ENCODE measurements at regions not wholly inside any gene's neighbourhood (a gene's known extent, or its start where the extent isn't known, plus 50 kb on each side); places are given as distances from the start of the nearest gene placed in this dataset.

GRCh38 chr20:10806539-10806938, 132.7 kb upstream of the JAG1 start:
- DNase-seq (ENCODE audit: low read depth), result peak; percentile 17

DNA sequence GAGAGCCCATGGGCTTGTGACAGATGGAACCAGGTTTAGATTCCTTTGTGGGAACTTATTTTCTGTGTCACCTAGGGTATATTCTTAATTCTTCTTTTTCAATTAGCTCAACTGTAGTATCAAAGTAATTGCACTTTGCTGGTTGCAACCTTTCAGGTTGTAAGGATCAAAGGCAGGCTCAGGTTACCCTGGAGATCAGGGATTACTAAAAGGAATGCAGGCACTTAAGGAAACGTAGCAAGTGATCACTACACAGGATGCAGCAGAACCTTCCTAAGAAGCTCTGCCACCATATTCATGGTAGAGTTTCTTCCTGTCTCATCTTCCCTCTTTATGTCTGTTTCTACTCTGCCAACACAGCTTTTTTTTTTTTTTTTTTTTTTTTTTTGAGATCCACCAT, 133.2 kb upstream of the JAG1 start:
- DNase-seq (ENCODE audit: low read depth), result no peak

DNA sequence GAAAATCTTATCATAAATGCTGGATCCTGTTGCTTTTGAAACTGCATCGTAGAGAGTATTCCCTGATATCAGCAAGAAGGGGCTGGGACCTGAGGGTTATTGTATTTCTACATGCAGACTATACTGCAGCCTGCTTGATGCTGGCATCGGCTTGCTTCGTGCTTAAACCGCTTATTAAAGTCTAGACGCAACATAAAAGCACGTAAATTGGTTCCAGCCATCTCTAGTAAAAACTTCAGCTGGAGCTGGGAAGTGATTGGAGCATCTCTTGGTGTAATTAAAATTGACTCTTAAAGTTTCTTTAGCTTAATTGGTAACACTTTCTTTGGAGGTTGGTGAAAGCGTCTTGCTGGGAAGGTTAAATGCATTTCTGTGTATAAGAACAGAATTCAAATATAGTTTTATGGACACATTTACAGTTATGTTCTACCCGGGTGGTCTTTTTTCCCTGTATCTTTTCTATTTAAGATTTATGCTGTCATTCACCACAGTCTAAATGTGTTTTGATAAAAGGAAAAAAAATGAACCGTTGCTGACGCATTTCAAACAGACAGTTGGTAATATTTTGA, 139.0 kb upstream of the JAG1 start:
- DNase-seq (ENCODE audit: low read depth), result peak; percentile 26

DNA sequence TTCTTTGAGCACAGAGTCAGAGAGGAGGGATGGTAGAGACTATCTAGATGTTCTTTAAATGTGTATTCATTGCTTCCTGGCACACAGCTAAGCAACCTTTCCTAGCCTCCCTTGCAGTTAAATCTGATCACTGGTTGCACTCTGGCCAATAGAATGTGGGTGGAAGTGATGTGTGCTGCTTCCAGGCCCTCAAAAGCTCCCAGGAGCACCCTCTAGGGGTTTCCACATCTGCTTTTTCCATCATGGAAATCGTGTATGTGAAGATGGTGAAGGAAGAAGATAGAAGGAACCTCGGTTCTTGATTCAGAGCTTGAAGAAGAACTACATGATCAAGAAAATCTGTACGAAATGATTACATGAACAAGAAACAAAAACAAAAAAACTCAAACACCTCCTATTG, 149.8 kb upstream of the JAG1 start:
- DNase-seq (ENCODE audit: low read depth), result no peak

- no peak for DNase-seq (ENCODE audit: low read depth)
Observed at GRCh38 chr20:10824750-10825500, 151.1 kb upstream of the JAG1 start.

GRCh38 chr20:10826111-10826510, 152.3 kb upstream of the JAG1 start:
- DNase-seq (ENCODE audit: low read depth), result no peak

DNA sequence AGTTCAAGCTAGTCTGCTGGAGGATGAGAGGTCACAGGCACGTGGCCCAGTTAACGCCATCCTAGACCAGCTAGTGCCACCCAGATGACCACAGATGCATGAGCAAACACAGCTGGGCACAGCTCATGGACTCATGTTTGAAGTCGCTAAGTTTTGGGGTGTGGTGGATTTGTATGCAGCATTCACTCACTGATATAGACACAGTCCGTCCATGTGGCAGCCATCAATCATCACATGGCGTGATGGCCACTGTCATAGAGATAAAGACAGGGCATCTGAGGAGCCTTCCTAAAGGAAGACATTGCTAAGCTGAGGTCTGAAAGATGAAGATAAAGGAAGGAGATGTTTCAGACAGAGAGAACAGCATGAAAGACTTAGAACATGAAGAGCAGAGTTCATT, 154.4 kb upstream of the JAG1 start:
- no peak for DNase-seq (ENCODE audit: low read depth)

- peak; percentile 65 for DNase-seq (ENCODE audit: low read depth)
Observed at GRCh38 chr20:10832141-10832540, 158.3 kb upstream of the JAG1 start.

DNA sequence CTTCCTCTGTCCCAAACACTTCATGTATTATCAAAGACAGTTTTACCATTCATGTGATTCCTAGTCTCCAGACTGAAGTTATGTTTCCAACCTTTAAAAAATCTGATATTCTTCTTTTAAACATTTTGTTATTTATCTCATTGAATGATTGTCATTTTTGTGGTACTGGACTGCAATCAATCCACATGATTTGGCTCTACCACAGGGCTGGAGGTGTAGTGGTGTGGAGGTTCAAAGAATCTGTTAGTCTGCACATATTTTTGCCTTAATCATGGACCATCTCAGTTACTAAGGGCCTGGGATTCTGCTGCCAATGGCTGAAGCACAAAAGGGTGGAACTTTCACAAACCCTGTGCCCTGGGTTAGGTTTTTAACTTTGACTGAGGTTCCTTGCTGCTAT, 164.1 kb upstream of the JAG1 start:
- no peak for DNase-seq (ENCODE audit: low read depth)

DNA sequence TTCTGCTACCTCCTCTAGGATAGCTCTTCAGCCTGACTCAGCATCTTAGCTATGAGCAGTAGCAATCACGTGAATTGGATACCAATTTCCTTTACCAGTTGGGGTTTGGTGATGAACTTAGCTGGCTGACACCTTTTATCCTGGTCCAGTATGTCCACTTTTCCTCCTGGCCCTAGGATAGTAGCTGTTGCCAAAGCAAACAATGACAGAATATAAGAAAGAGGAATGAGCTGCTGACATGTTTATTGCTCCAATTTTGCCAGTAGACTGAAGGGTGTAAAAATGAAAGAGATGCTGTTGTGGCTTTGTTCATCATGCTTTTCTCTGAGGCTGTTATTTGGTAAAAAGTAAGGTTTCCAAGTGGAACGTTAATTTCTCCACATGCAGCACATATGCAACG, 168.3 kb upstream of the JAG1 start:
- peak; percentile 41 for DNase-seq (ENCODE audit: low read depth)

DNA sequence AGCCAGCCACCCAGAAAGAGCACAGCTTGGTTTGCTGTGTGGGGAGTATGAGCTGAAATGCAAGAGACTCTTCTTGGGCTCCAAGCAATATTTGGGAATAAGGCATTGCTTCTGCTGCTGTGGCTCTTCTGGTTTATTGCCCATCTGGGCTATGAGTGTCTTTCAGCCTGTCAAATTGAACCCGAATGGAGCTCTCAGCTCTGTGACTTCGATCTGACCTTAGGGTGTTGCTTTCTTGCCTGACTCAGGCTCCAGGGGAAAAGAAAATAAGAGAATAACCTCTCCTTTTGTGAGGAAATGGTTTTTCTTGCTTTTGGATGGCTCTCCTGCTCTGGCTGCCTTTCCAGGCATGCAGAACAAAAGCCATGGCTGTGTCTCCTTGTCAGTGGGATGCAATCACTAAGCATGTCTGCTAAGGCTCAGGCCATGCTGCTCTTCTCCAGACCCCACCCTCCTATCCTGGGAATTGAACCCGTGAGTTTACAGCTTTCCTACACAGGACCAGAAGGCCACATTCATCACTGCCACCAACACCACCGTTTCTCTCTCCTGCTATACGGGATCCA, 169.4 kb upstream of the JAG1 start:
- peak; percentile 32 for DNase-seq (ENCODE audit: low read depth)

DNA sequence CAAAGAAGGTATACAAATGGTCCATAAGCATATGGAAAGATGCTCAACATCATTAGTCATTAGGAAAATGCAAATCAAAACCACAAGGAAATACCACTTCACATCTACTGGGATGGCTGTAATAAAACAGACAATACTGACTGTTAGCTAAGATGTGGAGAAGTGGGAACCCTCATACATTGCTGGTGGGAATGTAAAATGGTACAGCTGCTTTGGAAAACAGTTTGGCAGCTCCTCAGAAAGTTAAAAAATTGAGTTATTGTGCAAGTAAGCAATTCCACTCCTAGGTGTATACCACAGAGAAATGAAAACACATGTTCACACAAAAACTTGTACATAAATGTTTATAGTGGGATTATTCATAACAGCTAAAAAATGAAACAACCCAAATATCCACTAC, 173.0 kb upstream of the JAG1 start:
- DNase-seq (ENCODE audit: low read depth), result no peak

DNA sequence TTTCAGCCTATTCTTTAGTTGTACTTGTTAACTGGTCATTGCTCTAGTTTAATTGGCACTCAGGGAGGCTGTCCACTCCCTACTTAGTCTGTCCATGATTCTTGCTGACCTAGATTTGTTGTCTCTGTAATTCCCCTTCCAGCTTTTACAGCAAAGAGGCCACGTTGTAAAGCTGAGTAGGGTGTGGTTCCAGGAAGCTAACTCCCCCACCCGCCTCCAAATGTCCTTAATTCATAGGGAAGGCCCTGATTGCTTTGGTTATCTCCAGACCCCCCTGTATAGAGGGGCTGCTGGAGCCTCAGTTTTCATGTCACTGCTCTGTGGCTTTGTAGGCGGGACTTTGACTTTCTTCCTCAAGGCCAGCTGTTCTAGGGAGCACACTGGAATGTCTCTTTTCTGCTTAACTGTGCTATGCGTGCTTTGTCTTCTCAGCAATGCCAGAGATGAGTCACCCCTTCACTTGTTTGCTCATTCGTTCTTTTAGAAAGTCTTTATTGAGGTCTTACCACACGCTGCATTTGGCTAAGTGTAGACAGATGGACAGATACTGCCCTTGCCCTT, 175.1 kb upstream of the JAG1 start:
- peak; percentile 95 for DNase-seq (ENCODE audit: low read depth)

- DNase-seq (ENCODE audit: low read depth), result no peak
Observed at GRCh38 chr20:10853176-10853575, 179.4 kb upstream of the JAG1 start.

- DNase-seq (ENCODE audit: low read depth), result no peak
Observed at GRCh38 chr20:10853731-10854130, 179.9 kb upstream of the JAG1 start.

GRCh38 chr20:10854976-10855375, 181.2 kb upstream of the JAG1 start:
- DNase-seq (ENCODE audit: low read depth), result peak; percentile 60

GRCh38 chr20:10855778-10856177, 182.0 kb upstream of the JAG1 start:
- DNase-seq (ENCODE audit: low read depth), result no peak

- DNase-seq (ENCODE audit: low read depth), result peak; percentile 30
Observed at GRCh38 chr20:10856237-10857015, 182.6 kb upstream of the JAG1 start.

- peak; percentile 19 for DNase-seq (ENCODE audit: low read depth)
Observed at GRCh38 chr20:10857352-10858070, 183.7 kb upstream of the JAG1 start.

- DNase-seq (ENCODE audit: low read depth), result peak; percentile 79
Observed at GRCh38 chr20:10861090-10861489, 187.3 kb upstream of the JAG1 start.

DNA sequence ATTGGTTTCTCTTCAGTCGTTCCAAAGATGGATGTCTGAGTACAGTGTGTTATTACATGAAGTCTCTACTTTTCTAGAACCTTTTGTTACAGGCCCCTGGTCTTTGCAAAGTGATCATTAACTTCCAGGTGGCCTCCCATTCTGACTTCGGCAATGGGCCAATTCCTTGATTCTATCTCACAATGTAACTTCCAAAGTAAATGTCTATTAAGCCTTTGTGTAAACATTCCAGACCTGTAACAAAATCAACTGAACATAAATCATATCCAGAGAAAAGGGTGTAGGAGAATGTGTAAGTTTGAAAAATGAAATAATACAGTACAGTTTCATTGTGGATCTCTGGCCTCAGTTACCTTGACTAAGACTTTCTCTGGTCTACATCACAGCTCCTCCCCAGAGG, 187.8 kb upstream of the JAG1 start:
- DNase-seq (ENCODE audit: low read depth), result peak; percentile 35
